HG02588 (cell line): ENCODE measurements at regions not wholly inside any gene's neighbourhood (a gene's known extent, or its start where the extent isn't known, plus 50 kb on each side); places are given as distances from the start of the nearest gene placed in this dataset.

Experiments
- ATAC-seq: cut with Tn5 transposase; IDR thresholded peaks from one replicate; pipeline ENCODE4 v1.9.1; 2021; ENCODE audit warnings: mild to moderate bottlenecking, moderate library complexity; ENCODE audit not compliant: unreplicated experiment

DNA sequence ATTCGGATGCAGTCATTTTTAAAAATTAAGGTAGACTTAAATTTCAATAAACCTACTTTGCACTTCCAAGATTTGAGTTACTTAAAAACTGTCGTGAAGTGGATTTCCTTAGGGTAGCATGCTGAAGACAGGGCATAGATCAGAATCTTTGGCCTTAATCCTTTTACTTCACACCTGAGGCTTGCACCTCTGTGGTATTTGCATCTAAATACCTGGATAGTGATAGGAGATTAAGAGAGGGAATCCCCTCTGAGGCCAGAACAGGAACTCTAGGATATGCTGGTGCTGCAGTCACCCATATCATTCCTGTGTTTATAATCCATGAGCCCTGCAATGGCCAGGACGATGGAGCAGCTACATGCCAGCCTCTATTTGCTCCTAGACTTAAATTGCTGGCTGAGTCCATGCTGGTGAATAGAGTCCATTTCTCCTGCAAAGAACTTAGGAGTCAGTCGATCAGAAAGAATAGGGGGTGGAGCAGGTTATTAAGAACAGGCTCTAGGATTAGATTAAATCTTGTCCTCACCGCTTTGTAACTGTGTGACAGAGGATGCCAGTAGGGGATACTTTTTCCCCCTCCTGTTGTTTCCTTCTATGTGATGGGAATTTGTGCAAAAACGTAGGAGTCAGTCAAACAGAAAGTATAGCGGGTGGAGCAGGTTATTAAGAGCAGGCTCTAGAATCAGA is 333.6 kb downstream of the DUSP10 start:
- no peak for ATAC-seq

DNA sequence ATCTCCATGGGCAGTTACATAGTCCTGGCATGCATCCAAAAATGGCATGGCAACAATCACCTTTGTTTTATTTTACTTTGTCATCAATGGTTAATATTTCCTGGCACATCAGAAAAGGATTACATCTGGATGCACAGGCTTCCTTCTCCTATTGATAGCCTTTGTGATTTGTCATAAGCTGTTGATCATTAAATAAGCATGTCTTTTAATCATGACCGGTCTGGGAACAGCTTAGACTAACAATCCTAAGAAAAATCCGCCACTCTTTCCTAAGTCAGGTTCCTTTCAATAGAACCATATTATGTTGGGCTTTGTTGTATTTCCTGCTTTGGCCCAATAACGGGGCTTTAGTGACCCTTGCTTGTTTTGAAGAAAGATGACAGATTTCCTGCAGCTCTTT is 330.6 kb downstream of the DUSP10 start:
- no peak for ATAC-seq

DNA sequence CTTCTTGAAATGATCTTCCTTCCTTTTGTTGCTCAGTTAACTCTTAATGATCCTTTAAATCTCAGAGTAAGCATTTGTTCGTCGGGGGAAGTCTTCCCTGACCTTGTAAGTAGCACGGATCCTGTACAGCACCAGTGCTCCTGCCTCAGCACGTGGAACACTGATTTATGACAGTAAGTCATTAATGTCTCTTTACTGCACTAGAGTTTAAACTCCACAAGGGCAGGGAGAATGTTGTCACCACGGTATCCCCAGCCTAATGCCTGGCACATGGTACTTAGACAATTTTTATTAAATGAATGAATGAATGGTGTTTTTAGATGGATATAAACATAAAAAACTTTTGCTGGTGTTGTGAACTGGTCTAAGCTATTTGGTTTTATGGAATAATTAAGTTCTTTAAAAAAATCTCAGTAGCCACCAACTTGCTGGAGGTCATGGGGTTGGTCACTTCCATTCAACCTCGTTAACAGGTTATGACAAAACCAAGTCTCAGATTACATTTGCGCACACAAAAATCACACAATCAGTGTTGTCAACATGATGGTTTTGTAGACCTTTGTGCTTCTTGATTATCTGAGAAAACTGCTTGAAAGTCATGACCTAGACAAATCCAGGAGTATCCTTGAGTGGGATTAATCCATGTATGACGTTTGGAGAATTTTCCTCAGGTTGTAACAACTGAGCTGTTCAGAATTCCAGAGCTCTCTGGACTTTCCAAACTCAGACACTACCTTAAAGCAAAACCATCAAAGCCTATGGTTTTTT is 326.9 kb downstream of the DUSP10 start:
- no peak for ATAC-seq

DNA sequence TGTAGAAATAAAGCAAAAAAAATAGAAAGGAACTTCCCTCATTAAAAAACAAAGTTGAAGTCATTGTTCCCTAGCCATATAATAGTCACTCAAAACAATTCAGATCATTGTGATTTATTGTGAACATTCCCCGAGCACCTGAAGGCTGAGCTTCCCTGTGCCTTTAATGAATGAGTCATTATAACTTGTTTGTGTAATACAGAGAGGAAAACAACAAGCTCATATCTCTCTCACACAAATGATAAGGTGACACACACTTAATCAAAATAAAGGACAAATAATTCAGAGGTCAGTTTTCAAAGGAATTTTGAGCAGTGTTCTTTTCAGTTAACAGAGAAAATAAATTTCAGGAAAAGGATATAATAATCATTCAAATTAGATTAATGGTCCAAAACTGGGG is 326.2 kb downstream of the DUSP10 start:
- no peak for ATAC-seq

DNA sequence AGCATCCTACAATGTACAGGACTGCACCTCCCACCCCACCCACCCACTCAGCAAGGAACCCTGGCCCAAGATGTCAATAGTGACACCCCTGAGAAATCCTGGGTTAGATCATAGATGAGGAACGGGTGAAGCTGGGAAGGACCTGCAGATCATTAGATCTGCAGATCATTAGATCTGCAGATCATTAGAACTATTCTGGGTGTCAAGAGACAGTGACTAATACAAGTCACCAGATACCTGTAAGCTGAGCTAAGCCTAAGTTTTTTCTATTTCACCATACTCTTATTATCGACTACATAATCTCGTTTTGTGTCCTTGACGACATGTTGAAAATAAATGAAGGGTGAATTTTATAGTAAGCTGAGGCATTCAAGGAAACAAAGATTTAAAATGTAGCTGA is 325.7 kb downstream of the DUSP10 start:
- no peak for ATAC-seq

DNA sequence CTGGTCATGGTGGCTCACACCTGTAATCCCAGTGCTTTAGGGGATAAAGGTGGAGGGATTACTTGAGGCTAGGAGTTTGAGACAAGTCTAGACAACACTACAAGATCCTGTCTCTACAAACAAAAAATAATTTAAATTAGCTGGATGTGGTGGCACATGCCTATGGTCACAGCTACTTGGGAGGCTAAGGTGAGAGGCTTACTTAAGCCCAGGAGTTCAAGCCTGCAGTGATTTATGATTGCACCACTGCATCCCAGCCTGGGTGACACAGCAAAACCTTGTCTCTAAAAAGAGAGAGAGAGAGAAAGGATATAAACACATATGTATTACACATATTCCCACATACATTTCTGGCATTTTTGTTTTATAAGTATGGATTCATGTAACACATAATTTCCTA is 325.2 kb downstream of the DUSP10 start:
- ATAC-seq: no peak

DNA sequence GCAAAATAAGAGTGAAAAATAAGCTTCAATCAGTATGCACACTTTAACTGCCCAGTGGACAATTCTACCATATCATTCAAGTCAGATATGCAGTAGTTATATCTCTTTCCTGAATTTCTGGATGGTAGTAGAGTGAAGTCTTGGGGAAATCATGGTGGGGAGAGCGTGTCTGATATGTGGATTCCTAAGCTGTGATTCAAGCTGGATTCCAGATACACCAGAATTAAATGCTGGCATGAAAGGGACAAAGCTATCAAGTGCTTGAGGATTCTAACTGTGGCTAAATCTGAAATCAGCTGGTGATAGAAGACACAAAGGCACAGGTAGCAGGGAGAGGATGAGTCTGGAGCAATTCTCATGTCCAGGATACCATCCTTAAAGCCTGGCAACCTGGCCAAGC is 323.5 kb downstream of the DUSP10 start:
- ATAC-seq: no peak

DNA sequence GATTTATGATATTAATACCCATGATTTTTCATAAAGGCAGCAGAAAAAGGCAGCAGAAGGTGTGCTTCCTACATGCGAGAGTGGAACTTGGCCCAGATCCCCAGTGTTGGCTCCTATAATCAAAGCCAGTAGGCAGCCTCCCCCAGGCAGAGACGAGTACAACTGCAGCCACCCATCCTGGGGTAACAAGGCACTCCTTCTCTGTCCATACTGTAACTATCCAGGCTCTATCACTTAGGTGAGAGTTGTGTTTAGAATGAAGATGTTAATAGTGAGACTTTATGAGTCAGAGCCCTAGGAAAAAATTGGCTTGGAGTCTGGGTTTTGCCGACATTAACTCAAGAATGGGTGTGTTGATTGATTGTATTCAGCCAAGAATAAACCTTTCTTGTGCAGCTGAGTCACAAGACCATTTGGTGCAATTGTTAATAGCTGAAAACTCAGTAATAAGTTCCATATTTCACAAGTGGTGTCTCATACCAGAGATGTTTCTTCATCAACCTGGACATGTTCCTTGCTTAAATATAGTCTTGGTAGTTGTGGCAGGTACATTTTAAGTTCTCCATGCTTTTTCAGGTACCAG is 322.3 kb downstream of the DUSP10 start:
- no peak for ATAC-seq

DNA sequence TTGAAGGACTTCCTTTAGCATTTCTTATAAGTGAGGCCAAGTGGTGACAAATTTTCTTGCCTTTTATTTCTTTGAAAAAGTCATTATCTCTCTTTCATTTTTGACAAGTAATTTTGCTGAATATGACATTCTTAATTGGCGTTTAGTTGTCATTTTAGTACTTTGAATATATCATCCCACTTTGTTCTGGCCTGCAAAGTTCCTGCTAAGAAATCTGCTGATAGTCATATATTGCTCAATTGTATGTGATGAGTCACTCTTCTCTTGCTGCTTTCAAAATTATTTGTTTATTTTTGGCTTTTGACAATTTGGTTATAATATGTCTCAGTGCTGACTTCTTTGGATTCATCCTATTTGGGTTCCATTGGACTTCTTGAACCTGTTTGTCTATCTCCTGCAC is 312.6 kb downstream of the DUSP10 start:
- ATAC-seq: no peak

DNA sequence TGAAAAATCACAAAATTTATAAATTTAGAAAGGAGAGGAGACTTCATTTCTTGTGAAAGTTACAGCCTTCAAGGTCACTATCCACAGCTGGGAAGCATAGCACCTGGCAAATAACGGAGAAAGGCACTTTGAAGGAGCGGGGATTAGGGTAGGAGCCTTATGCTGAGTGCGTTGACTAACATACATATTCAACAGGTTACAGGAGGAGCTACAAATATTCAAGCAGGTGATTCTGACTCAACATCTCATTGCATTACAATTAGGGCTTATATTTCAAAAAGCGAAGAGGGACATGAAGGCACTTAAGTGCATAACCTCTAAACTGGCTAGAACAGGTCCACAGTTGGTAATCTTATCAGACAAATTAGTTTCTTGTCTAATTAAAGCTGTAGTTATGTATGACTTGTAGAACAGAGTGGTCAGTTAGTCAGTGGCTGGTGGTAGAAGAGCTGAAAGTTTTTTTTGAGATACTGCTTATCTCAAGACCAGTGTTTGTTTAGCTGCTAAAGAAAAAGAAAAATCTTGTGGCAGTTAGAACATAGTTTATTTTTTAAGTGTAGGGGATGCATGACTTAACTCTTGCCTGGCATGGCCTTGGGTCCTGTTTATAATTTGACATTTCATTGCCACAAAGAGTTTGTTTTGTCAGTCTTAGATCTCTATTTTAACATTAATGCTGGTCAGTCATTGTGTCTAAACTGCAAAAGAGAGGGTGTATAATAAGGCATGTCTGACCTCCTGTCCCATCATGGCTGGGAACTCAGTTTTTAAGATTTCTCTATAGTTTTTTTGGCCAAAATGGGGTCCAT is 311.5 kb downstream of the DUSP10 start:
- no peak for ATAC-seq

DNA sequence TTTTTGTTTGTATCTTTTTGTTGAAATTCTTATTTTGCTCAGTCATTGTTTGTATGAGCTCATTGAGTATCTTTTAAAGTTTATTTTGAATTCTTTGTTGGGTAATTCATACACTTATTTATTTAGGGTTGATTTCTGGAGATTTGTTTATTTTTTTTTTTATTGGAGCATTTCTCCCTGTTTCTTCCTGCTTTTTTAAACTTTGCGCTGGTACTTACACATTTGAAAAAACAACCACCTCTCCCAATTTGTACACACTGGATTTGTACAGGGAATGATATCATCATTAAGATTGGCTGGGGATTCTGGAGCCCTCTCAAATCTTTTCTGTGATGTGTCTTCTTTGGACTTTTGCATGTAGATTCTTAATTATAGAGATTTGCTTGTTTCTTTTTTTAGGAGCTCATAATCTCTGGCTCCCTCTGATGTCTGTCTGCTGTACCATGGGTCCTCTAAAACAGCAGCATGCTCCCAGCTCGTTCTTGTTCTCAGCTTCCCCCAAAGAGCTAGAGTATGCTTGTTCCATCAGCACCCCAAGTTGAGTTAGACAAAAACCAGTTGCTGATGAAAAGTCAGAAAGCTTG is 310.7 kb downstream of the DUSP10 start:
- no peak for ATAC-seq

DNA sequence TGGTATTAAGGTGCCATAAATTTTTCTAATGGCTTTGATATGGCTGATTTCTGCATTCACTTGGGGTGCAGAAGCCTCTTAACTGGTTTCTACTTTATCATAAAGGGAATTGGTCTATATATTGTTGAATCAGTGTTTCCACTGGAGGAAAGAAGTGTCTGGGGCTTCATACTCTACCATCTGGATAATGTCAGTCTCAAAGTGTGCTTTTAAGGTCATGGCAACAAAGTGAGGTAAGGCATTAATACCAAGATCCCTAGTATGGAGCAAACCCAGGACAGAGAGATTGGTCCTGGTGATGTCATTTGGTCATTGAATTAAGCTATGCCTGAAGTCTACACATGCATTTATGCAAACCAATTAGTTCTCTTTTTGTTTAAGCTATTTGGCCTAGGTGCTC is 309.9 kb downstream of the DUSP10 start:
- no peak for ATAC-seq

DNA sequence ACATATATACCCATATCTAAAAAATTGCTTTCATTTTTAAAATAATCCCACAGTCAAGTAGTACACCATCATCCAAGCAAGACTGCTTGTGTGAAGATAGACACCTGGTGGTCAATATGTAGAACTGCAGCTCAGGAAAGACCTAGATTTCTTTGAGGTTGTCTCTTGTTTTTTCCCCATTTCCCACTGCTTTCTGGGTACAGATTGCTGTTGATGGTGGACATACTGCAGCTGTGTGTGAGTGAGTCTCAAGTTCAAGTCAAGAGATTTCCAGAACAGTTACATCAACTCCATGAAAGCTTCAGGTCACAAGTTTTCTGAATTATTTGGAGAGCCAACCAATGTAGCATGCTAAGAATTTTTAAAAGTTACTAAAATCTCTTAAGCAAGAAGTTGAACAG is 306.4 kb downstream of the DUSP10 start:
- peak; percentile 38 for ATAC-seq

DNA sequence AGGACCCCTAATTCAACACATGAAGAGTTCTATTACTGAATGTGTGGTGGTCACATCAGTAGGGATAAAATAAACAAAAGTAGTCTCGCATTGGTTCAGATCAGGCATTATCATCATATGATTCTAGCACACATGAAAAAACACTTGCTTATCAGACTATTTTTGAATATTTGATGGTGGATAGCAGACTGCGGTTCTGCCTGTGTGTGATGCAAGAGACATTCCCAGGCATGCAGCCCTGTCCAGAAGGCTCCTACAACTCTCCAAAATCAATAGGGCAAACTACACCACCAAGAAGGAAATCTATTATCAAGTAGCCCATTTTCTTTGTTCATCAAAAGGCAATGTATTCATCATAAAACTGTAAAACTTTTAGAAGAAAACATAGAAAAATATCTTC is 304.7 kb downstream of the DUSP10 start:
- no peak for ATAC-seq

DNA sequence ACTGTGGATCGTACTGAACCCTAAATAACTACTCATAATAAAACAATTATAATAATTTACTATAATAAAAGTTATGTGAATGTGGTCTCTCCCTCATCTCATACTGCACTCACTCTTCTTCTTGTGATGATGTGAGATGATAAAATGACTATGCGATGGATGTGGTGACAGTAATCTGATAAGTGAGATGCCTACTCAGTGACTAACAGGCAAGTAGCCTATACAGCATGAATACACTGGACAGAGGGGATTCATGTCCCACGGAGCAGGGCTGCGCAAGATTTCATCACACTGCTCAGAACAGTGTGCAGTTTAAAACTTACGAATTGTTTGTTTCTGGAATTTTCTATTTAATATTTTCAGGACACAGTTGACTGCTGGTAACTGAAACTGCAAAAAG is 304.0 kb downstream of the DUSP10 start:
- no peak for ATAC-seq

DNA sequence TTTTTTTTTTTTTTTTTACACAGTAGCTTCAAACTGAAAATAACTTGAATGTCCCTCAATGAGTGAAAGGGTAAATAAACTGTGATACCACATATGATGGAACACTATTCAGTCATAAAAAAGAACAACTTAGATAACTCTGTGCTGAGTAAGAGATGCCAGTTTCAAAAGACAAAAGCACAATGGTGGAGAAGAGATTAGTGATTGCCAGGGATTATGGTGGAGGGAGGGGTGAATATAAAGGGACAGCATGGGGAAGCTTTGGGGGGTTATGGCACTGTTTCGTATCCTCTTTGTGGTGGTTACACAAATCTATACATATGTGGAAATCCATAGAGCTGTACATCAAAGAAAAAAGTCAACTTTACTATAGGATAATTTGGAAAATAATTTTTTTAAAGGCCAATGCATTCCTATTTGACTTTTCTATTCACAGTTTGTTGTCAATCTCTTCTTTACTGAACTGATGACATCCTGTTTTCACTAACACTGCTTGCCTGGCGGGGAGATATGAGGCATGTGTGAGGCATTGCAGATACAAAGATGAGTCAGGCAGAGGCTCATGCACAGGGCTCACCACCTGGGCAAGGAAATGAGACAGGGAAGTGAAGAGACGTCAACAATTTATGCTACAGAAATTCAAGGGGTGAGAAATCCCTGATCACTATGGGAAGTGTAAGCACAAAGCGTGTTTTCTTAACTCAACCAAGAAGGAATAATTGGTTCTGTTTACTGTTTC is 302.7 kb downstream of the DUSP10 start:
- peak; percentile 95 for ATAC-seq

DNA sequence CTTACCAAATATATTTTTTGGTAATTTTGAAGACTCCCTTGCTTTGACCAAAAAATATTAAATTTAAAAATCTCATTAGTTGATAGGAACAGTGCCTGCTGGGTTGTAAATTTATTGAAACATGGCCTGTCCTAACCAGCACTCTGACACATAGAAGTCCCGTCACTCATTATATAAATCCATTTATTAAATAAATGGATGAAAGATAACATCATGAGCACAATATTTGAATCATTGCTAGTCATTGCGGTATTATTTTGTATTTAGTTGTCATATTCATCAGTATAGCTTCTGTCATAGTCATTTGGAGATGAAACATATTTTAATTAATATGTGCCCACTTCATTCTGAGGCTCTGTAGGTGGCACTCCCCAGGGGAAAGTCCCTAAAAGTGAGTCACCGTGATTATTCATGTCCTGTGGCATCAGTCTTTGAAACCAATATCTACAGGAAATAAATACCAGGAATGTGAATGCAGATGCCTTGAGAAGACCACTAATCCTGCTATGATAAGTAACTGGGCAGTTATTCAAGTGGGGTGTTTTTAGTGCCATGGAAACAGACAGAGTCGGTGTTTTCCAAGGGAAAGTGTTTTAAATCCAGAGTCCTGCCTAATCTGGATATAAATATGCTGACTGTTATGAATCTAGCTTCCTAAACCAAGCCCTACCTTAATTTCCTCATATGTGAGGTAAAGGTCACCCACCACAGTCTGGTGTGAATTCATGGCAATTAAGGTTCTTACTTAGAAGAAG is 302.0 kb downstream of the DUSP10 start:
- no peak for ATAC-seq

DNA sequence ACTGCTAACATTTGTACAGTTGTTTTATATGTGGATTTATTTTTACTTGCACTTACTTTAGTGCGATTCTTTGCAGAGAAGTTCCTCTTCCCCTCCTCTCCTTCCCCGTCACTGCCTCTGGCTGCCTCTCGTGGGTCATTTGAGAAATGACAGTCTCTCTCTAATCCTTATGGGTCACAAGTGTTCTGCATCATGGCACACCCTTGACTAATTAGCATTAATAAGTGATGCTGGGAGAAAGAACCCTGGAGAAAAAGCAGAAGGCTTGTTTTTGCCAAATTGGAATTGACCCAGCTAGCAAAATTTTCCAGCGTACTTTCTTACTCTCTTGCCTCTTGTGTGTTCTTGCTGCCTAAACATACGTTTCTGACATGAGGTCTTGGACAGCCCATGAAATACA is 301.2 kb downstream of the DUSP10 start:
- no peak for ATAC-seq

DNA sequence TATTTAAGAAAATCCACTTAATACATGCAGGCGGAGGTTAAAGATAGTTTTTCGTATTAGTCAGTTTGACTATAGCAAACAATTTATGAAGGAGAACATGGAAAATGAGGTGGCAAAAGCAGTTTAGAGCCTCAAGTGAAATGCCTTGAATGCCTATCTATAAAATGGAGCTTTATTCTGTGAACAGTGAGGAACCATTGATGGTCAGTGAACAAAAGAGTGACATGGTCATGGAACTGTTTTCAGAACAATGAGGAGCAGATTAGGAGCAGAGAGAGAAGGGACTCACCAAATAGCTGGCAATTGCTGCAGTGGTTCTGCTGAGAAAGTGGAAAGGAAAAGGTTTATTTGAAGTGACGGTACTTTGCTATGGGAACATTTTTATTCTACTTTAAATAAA is 299.8 kb downstream of the DUSP10 start:
- no peak for ATAC-seq

DNA sequence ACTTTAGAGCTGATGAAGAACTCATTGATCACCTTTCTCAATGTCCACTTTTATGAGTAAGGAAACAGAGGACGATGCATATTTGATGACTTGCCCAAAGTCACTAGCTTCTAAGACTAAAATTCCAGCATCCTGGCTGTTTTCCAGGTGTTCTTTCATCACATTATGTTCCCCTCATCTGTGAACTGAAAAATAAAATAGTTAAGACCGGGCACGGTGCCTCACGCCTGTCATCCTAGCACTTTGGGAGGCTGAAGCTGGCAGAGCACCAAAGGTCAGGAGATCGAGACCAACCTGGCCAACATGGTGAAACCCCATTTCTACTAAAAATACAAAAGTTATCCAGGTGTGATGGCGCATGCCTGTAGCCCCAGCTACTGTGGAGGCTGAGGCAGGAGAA is 297.5 kb downstream of the DUSP10 start:
- no peak for ATAC-seq
